ENCODE measurements at regions not wholly inside any gene's neighbourhood (a gene's known extent, or its start where the extent isn't known, plus 50 kb on each side); places are given as distances from the start of the nearest gene placed in this dataset.

DNA sequence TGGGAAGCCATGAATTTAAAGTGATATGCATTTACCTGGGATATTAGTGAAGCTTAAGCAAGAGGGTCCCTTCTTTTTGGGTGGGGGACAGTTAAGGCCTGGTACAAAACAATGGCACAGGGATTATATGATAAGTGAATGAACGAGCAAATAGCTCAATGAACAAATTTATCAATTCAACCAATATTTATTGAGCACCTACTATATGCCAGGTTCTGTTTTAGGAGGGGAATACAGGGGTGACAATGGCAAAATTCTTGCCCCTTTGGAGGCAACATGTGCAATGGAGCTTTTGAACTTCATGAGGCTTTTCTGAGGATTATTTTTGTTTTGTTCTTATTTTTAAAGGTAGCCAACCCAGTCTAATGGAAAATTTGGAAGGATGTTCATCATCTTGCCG, 68.2 kb downstream of the FOXD2 start:
- DNase-seq (ENCODE audit: low read depth), result no peak
- H3K4me3 ChIP-seq (replicated peaks; ENCODE audit: low read depth, low read length), result no peak overlapping the region
- TF ChIP-seq, protein P1, sequence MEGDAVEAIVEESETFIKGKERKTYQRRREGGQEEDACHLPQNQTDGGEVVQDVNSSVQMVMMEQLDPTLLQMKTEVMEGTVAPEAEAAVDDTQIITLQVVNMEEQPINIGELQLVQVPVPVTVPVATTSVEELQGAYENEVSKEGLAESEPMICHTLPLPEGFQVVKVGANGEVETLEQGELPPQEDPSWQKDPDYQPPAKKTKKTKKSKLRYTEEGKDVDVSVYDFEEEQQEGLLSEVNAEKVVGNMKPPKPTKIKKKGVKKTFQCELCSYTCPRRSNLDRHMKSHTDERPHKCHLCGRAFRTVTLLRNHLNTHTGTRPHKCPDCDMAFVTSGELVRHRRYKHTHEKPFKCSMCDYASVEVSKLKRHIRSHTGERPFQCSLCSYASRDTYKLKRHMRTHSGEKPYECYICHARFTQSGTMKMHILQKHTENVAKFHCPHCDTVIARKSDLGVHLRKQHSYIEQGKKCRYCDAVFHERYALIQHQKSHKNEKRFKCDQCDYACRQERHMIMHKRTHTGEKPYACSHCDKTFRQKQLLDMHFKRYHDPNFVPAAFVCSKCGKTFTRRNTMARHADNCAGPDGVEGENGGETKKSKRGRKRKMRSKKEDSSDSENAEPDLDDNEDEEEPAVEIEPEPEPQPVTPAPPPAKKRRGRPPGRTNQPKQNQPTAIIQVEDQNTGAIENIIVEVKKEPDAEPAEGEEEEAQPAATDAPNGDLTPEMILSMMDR (IDR thresholded peaks at IDR 0.05; ENCODE audit: low read length, missing control alignments), result no peak

DNA sequence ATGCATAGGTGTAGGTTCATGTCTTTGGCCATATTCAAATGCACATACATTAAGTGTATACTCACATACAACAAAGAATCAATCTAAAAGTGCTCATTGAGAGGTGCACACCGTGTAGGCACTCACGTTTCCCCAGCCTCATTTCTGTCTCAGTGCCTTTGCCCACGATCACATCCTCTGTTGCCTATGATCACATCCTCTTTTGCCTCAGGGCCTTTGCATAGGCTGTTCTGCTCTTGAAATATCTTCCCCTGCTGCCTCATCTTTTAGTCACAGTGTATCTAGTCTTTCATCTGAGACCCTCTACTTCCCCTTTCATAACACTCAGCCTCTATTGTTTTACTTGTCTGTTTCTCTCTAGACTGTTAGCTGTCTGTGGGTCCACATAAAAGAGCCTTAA, 69.3 kb downstream of the FOXD2 start:
- TF ChIP-seq, protein P1 (IDR thresholded peaks at IDR 0.05; ENCODE audit: low read length, missing control alignments), result no peak

GRCh38 chr1:47507881-47508701, 70.2 kb downstream of the FOXD2 start:
- DNase-seq (ENCODE audit: low read depth), result no peak
- TF ChIP-seq, protein P1 (IDR thresholded peaks at IDR 0.05; ENCODE audit: low read length, missing control alignments), result no peak
- H3K4me3 ChIP-seq (replicated peaks; ENCODE audit: low read depth, low read length), result no peak overlapping the region

More for the DNA sequence above, 69.3 kb downstream of the FOXD2 start:
- no peak overlapping the region for H3K4me3 ChIP-seq (replicated peaks; ENCODE audit: low read depth, low read length)
- DNase-seq (ENCODE audit: low read depth), result no peak

GRCh38 chr1:47508702-47509431, 71.0 kb downstream of the FOXD2 start:
- DNase-seq (ENCODE audit: low read depth), result no peak
- TF ChIP-seq, protein P1 (IDR thresholded peaks at IDR 0.05; ENCODE audit: low read length, missing control alignments), result no peak
- H3K4me3 ChIP-seq (replicated peaks; ENCODE audit: low read depth, low read length), result no peak overlapping the region

DNA sequence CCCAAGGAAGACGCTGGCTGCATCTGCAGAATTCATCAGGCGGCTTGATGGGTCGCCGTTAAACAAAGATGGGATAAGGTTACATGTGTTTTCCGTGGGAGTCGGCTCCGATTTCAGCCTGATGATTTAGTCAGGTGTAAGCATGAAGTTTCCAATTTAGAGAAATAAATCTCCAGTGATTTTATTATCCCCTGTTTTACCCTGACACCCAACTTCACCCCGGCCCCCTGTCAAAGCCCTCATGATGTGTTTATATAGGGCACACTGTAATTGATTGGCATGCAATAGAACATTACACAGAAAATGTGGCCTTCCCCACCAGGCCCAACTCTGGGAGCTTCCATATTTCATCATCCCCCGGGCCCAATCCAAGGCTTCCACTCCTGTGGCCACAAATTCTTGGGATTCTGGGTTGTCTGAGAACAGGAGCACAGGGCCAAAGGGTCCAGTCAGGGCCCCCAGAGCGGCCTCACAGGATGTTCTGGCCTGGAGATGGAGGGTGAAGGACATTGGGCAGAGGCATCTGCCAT, 72.5 kb downstream of the FOXD2 start:
- TF ChIP-seq, protein P1 (IDR thresholded peaks at IDR 0.05; ENCODE audit: low read length, missing control alignments), result no peak
- no peak for DNase-seq (ENCODE audit: low read depth)
- no peak overlapping the region for H3K4me3 ChIP-seq (replicated peaks; ENCODE audit: low read depth, low read length)

DNA sequence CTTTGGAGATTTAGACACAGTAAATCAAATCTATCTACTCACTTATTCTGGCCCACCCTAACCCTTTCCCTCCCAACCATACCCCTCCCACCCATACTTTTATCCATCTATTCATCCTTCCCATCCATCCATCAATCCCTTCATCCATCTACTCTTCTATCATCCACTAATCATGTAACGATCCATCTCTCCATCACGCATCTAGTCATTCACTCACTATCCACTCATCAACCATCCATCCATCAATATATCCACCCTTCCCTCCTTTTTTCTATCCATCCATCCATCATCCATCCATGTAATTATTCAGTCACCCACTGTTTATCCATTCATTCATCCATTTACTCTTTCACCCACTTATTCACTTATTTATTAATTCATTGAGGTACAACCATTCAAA, 74.0 kb downstream of the FOXD2 start:
- TF ChIP-seq, protein P1 (IDR thresholded peaks at IDR 0.05; ENCODE audit: low read length, missing control alignments), result no peak
- DNase-seq (ENCODE audit: low read depth), result no peak
- H3K4me3 ChIP-seq (replicated peaks; ENCODE audit: low read depth, low read length), result no peak overlapping the region

Measured in fibroblast of pulmonary artery (primary cell).